BJ (cell line): ENCODE measurements at regions not wholly inside any gene's neighbourhood (a gene's known extent, or its start where the extent isn't known, plus 50 kb on each side); places are given as distances from the start of the nearest gene placed in this dataset. TPM values are rescaled to one million over a fixed set of nuclear protein-coding genes. Genes with fewer than 3 reads are reported as not detected.

ENCODE experiments used
- CTCF ChIA-PET: fragments of 350-600 bp; formaldehyde crosslinking; extraction: SDS; loops from one replicate; lab custom pipeline; 2021; ENCODE audit warnings: antibody characterized with exemption, inconsistent platforms; lab: Yijun Ruan, JAX
- POLR2A ChIA-PET: fragments of 300-600 bp; sonication (Branson Sonifier 250); formaldehyde crosslinking; extraction: SDS; loops from one replicate; lab custom pipeline; 2021; ENCODE audit warnings: antibody characterized with exemption; lab: Charles Lee
- DNase-seq: peaks from one replicate; pipeline ENCODE4 v3.0.0-alpha.2; 2011; ENCODE audit warnings: low read depth
- H3K27me3 ChIP-seq: 2 replicates; pipeline ENCODE4 v1.6.0; 2011; ENCODE audit warnings: low read length; ENCODE audit not compliant: control insufficient read depth, insufficient read depth
- H3K36me3 ChIP-seq: 2 replicates; pipeline ENCODE4 v1.5.1; 2011; ENCODE audit warnings: low read length; ENCODE audit not compliant: control insufficient read depth, insufficient read depth
- H3K4me3 ChIP-seq: 2 replicates; pipeline ENCODE4 v1.5.1; 2011; ENCODE audit warnings: low read depth, mild to moderate bottlenecking, control low read depth, low read length
- small RNA-seq: library from RNA; depleted of rRNA; stranded (forward); fragments of <200 nt; gene quantifications from one replicate; pipeline ENCODE3, GENCODE V24; 2012; ENCODE audit warnings: low replicate concordance, low read depth; ENCODE audit not compliant: insufficient read length
- TF ChIP-seq, protein P1 (sequence below): IDR thresholded peaks from 2 replicates; pipeline ENCODE4 v1.5.1; 2011; ENCODE audit warnings: low read depth, mild to moderate bottlenecking, control low read depth, inconsistent platforms, low read length, moderate library complexity; ENCODE audit not compliant: insufficient read depth

DNA sequence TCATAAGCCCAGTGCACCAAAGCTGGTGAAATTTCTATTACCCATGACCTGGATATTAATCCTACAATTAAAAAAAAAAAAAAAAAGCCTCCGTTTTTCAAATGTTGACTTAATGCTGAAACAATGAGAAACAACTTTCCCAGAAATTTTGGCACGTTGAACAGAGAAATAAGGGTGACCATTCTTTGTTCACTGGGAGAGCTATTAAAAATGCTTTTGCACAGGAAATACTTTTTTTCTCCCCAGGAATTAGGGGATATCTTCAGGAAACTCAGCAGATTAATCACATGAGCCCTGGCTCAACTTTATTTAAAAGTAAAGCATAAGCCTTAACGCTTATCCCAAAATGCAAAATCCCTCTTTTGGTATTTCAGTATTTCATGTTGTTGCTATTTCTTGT lies 54.8 kb upstream of the FLRT2 start:
- Histone ChIP-seq H3K4me3 (no peak overlapping the region), H3K36me3 (no peaks in the 10 kb centered on the region), H3K27me3 (no peaks in the 10 kb centered on the region)
- ChIA-PET POLR2A (no interaction called here), CTCF (interaction anchor here (0.9 kb wide), 1 partner anchor 28 kb away, joined by 3 read pairs; no protein-coding TSS in a partner anchor)
- DNase-seq = no peak
- TF ChIP-seq, protein P1, sequence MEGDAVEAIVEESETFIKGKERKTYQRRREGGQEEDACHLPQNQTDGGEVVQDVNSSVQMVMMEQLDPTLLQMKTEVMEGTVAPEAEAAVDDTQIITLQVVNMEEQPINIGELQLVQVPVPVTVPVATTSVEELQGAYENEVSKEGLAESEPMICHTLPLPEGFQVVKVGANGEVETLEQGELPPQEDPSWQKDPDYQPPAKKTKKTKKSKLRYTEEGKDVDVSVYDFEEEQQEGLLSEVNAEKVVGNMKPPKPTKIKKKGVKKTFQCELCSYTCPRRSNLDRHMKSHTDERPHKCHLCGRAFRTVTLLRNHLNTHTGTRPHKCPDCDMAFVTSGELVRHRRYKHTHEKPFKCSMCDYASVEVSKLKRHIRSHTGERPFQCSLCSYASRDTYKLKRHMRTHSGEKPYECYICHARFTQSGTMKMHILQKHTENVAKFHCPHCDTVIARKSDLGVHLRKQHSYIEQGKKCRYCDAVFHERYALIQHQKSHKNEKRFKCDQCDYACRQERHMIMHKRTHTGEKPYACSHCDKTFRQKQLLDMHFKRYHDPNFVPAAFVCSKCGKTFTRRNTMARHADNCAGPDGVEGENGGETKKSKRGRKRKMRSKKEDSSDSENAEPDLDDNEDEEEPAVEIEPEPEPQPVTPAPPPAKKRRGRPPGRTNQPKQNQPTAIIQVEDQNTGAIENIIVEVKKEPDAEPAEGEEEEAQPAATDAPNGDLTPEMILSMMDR = no peak

DNA sequence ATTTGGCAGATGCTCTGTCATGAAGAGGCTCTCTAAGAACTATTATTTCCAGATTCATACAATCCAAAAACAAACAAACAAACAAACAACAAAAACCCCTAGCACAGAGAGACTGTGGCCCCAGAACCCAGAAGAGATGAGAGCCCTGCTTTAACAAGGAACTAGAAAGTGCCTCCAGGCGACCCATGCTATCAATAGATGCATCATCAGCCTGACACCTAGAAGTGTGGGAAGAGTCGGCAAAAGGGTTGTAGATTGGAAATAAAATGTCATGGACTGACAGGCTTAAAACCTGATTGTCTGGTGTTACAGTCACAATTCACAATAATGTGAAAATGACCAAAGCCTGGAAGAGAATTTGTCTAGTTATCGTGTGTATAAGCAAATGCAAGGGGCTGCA lies 50.6 kb upstream of the FLRT2 start:
- TF ChIP-seq, protein P1 = no peak
- no peak for DNase-seq
- no peaks in the 10 kb centered on the region for H3K27me3 ChIP-seq
- no peak overlapping the region for H3K4me3 ChIP-seq
- no peaks in the 10 kb centered on the region for H3K36me3 ChIP-seq
- ChIA-PET CTCF (no interaction called here), POLR2A (no interaction called here)

DNA sequence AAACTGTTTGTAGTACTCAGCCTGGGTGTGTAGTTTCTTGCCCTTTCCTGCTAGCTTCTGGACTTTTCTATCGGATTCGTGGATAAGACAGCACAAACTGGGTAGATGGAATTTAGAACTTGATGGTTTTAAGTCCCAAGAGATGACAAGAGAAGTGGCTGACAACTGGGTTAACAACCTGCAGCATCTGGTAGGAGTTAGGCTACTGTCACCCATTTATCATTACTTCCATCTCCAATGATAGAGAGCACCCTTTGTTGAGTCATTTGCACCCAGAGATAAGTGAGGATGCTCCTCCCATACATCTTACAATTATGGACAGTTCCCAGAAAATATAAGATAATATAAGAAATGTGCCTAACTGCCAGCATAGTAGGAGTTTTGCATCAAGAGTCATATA lies 50.2 kb upstream of the FLRT2 start:
- POLR2A ChIA-PET = no interaction called here
- no peaks in the 10 kb centered on the region for H3K36me3 ChIP-seq
- no peak for DNase-seq
- TF ChIP-seq, protein P1 = no peak
- no peak overlapping the region for H3K4me3 ChIP-seq
- no peaks in the 10 kb centered on the region for H3K27me3 ChIP-seq
- CTCF ChIA-PET = no interaction called here

Small RNA genes lying in the stretch of these regions (small RNA-seq; reads per million reads assigned to genes)
- gene AL161713.1 (not detected), gene AL163642.1 (not detected), gene RF00017 (not detected), gene RNU6-976P (not detected), gene RNU6ATAC28P (not detected), gene RNU7-51P (not detected)
